ENCODE measurements at regions not wholly inside any gene's neighbourhood (a gene's known extent, or its start where the extent isn't known, plus 50 kb on each side); places are given as distances from the start of the nearest gene placed in this dataset.

DNA sequence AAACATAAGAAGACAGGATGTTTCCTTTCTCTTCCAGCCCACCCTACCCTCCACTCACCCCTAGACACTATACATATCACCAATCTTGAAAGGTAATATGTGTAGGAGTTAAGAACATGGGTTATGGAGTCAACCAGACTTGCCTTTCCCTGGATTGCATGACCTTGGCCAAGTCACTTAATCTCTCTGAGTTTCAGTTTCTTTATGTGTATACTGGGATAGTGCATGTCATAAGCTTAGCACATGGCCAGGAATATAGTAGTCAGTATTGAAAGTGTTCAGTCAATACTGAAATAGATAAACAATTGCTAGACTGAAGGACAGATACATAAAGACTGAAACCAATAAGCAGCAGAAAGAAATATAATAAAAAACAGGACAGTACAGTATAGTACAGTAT is 283.2 kb upstream of the STT3B start:
- no peak for ATAC-seq
- no peaks in the 10 kb centered on the region for H3F3A ChIP-seq (replicated peaks; ENCODE audit: low read depth)
- Mint-ChIP-seq H3K4me1 (peaks cover 11% of the 10 kb centered on the region), H3K9me3 (no peaks in the 10 kb centered on the region), H3K27ac (no peak overlapping the region), H3K36me3 (ENCODE audit: low read depth) (no peaks in the 10 kb centered on the region), H3K4me3 (no peak overlapping the region), H3K27me3 (ENCODE audit: insufficient read depth, low read depth, poor library complexity) (peaks cover 3% of the 10 kb centered on the region)
- no peaks in the 10 kb centered on the region for H3K79me2 ChIP-seq (replicated peaks; ENCODE audit: insufficient read depth)
- H2AFZ ChIP-seq: no peak overlapping the region
- H3K4me2 ChIP-seq: no peak overlapping the region
- no peak for TF ChIP-seq NANOG (IDR thresholded peaks at IDR 0.05; ENCODE audit: borderline replicate concordance)
- H3K4me1 ChIP-seq (ENCODE audit: insufficient read depth): no peaks in the 10 kb centered on the region
- no peaks in the 10 kb centered on the region for H3K36me3 ChIP-seq (ENCODE audit: insufficient read depth)
- H3K9me2 ChIP-seq (ENCODE audit: insufficient read depth): peaks cover 12% of the 10 kb centered on the region
- no peaks in the 10 kb centered on the region for H3K27me3 ChIP-seq (ENCODE audit: insufficient read depth)
- no peaks in the 10 kb centered on the region for H4K20me1 ChIP-seq (replicated peaks; ENCODE audit: insufficient read depth)
- H3K4me3 ChIP-seq: no peak overlapping the region
- no peak overlapping the region for H3K27ac ChIP-seq (ENCODE audit: low read depth)
- no peak for DNase-seq (ENCODE audit: low spot score)

DNA sequence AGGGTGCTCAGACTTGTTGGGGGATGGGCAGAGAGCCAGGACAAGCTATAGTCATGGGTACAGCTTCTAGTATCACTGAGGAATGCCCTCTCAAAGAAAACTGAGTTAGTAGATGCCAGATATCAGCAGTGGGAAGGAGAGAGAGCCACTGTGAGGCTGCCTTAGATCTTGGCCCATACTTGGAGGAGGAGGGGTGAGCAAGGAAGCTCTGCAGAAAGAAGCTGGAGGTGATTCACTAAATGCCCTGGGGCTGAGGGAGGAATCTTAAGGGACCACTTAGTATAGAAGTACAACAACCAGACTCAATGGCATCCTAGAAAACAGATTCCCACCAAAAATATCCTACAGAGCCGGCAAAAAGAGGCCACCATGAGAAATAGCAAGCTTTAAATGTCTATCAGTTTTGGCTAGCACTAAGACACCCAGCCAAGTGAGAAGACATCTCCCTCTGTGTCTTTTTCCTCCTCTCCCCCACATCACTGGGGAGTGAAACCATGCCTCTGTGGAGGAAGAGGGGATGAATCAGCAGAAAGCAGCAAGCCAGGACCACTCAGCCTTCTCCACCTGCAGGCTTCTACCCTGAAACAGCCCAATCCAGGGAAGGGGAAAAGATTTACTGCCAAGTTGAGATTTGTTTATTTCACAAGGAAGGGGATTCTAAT is 282.5 kb upstream of the STT3B start:
- Histone ChIP-seq H2AFZ (peak overlapping the region; percentile 60; the same call in 1 of the 2 replicates), H3K4me3 (no peak overlapping the region), H3K79me2 (replicated peaks; ENCODE audit: insufficient read depth) (no peaks in the 10 kb centered on the region), H3K4me2 (no peak overlapping the region), H3K36me3 (ENCODE audit: insufficient read depth) (no peaks in the 10 kb centered on the region), H4K20me1 (replicated peaks; ENCODE audit: insufficient read depth) (no peaks in the 10 kb centered on the region), H3K9me2 (ENCODE audit: insufficient read depth) (peaks cover 13% of the 10 kb centered on the region), H3K27ac (ENCODE audit: low read depth) (no peak overlapping the region), H3K27me3 (ENCODE audit: insufficient read depth) (no peaks in the 10 kb centered on the region), H3F3A (replicated peaks; ENCODE audit: low read depth) (no peaks in the 10 kb centered on the region), H3K4me1 (ENCODE audit: insufficient read depth) (no peaks in the 10 kb centered on the region)
- H3K27ac Mint-ChIP-seq: no peak overlapping the region
- peaks cover 3% of the 10 kb centered on the region for H3K27me3 Mint-ChIP-seq (ENCODE audit: insufficient read depth, low read depth, poor library complexity)
- no peak for DNase-seq (ENCODE audit: low spot score)
- H3K9me3 Mint-ChIP-seq: no peaks in the 10 kb centered on the region
- H3K4me3 Mint-ChIP-seq: no peak overlapping the region
- no peak for ATAC-seq
- H3K36me3 Mint-ChIP-seq (ENCODE audit: low read depth): no peaks in the 10 kb centered on the region
- H3K4me1 Mint-ChIP-seq: peaks cover 11% of the 10 kb centered on the region
- TF ChIP-seq STAT1 (IDR thresholded peaks at IDR 0.05; ENCODE audit: unreplicated experiment) (no peak), POLR2AphosphoS5 (IDR thresholded peaks at IDR 0.05; ENCODE audit: low read depth) (no peak), NANOG (IDR thresholded peaks at IDR 0.05; ENCODE audit: borderline replicate concordance) (no peak), EZH2 (IDR thresholded peaks at IDR 0.05; ENCODE audit: low read depth, unreplicated experiment) (no peak), ZNF114 (CRISPR knock-in tag; IDR thresholded peaks at IDR 0.05) (no peak), JUNB (IDR thresholded peaks at IDR 0.05; ENCODE audit: unreplicated experiment) (no peak), ZNF331 (CRISPR knock-in tag; IDR thresholded peaks at IDR 0.05; ENCODE audit: low read depth) (no peak), EZH2phosphoT487 (IDR thresholded peaks at IDR 0.05; ENCODE audit: unreplicated experiment) (no peak)
- TF ChIP-seq, protein P1, sequence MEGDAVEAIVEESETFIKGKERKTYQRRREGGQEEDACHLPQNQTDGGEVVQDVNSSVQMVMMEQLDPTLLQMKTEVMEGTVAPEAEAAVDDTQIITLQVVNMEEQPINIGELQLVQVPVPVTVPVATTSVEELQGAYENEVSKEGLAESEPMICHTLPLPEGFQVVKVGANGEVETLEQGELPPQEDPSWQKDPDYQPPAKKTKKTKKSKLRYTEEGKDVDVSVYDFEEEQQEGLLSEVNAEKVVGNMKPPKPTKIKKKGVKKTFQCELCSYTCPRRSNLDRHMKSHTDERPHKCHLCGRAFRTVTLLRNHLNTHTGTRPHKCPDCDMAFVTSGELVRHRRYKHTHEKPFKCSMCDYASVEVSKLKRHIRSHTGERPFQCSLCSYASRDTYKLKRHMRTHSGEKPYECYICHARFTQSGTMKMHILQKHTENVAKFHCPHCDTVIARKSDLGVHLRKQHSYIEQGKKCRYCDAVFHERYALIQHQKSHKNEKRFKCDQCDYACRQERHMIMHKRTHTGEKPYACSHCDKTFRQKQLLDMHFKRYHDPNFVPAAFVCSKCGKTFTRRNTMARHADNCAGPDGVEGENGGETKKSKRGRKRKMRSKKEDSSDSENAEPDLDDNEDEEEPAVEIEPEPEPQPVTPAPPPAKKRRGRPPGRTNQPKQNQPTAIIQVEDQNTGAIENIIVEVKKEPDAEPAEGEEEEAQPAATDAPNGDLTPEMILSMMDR (conservative IDR thresholded peaks at IDR 0.05; ENCODE audit: low read depth in 2 of 2): no peak
- TF ChIP-seq, protein P2, sequence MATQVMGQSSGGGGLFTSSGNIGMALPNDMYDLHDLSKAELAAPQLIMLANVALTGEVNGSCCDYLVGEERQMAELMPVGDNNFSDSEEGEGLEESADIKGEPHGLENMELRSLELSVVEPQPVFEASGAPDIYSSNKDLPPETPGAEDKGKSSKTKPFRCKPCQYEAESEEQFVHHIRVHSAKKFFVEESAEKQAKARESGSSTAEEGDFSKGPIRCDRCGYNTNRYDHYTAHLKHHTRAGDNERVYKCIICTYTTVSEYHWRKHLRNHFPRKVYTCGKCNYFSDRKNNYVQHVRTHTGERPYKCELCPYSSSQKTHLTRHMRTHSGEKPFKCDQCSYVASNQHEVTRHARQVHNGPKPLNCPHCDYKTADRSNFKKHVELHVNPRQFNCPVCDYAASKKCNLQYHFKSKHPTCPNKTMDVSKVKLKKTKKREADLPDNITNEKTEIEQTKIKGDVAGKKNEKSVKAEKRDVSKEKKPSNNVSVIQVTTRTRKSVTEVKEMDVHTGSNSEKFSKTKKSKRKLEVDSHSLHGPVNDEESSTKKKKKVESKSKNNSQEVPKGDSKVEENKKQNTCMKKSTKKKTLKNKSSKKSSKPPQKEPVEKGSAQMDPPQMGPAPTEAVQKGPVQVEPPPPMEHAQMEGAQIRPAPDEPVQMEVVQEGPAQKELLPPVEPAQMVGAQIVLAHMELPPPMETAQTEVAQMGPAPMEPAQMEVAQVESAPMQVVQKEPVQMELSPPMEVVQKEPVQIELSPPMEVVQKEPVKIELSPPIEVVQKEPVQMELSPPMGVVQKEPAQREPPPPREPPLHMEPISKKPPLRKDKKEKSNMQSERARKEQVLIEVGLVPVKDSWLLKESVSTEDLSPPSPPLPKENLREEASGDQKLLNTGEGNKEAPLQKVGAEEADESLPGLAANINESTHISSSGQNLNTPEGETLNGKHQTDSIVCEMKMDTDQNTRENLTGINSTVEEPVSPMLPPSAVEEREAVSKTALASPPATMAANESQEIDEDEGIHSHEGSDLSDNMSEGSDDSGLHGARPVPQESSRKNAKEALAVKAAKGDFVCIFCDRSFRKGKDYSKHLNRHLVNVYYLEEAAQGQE (IDR thresholded peaks at IDR 0.05; ENCODE audit: unreplicated experiment): no peak
- TF ChIP-seq, protein P3, sequence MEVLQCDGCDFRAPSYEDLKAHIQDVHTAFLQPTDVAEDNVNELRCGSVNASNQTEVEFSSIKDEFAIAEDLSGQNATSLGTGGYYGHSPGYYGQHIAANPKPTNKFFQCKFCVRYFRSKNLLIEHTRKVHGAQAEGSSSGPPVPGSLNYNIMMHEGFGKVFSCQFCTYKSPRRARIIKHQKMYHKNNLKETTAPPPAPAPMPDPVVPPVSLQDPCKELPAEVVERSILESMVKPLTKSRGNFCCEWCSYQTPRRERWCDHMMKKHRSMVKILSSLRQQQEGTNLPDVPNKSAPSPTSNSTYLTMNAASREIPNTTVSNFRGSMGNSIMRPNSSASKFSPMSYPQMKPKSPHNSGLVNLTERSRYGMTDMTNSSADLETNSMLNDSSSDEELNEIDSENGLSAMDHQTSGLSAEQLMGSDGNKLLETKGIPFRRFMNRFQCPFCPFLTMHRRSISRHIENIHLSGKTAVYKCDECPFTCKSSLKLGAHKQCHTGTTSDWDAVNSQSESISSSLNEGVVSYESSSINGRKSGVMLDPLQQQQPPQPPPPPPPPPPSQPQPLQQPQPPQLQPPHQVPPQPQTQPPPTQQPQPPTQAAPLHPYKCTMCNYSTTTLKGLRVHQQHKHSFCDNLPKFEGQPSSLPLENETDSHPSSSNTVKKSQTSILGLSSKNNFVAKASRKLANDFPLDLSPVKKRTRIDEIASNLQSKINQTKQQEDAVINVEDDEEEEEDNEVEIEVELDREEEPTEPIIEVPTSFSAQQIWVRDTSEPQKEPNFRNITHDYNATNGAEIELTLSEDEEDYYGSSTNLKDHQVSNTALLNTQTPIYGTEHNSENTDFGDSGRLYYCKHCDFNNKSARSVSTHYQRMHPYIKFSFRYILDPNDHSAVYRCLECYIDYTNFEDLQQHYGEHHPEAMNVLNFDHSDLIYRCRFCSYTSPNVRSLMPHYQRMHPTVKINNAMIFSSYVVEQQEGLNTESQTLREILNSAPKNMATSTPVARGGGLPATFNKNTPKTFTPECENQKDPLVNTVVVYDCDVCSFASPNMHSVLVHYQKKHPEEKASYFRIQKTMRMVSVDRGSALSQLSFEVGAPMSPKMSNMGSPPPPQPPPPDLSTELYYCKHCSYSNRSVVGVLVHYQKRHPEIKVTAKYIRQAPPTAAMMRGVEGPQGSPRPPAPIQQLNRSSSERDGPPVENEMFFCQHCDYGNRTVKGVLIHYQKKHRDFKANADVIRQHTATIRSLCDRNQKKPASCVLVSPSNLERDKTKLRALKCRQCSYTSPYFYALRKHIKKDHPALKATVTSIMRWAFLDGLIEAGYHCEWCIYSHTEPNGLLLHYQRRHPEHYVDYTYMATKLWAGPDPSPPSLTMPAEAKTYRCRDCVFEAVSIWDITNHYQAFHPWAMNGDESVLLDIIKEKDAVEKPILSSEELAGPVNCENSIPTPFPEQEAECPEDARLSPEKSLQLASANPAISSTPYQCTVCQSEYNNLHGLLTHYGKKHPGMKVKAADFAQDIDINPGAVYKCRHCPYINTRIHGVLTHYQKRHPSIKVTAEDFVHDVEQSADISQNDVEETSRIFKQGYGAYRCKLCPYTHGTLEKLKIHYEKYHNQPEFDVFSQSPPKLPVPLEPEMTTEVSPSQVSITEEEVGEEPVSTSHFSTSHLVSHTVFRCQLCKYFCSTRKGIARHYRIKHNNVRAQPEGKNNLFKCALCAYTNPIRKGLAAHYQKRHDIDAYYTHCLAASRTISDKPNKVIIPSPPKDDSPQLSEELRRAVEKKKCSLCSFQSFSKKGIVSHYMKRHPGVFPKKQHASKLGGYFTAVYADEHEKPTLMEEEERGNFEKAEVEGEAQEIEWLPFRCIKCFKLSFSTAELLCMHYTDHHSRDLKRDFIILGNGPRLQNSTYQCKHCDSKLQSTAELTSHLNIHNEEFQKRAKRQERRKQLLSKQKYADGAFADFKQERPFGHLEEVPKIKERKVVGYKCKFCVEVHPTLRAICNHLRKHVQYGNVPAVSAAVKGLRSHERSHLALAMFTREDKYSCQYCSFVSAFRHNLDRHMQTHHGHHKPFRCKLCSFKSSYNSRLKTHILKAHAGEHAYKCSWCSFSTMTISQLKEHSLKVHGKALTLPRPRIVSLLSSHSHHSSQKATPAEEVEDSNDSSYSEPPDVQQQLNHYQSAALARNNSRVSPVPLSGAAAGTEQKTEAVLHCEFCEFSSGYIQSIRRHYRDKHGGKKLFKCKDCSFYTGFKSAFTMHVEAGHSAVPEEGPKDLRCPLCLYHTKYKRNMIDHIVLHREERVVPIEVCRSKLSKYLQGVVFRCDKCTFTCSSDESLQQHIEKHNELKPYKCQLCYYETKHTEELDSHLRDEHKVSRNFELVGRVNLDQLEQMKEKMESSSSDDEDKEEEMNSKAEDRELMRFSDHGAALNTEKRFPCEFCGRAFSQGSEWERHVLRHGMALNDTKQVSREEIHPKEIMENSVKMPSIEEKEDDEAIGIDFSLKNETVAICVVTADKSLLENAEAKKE (CRISPR knock-in tag; IDR thresholded peaks at IDR 0.05): no peak
